RPMI7951 (cell line): ENCODE measurements at regions not wholly inside any gene's neighbourhood (a gene's known extent, or its start where the extent isn't known, plus 50 kb on each side); places are given as distances from the start of the nearest gene placed in this dataset.
A peak's percentile ranks its signal among the peaks of the same experiment; 100 is the strongest.

Experiments used
- DNase-seq: peaks from one replicate; pipeline ENCODE4 v3.0.0-alpha.2; 2012; ENCODE audit warnings: low read depth

- DNase-seq, result no peak
Observed at GRCh38 chr13:99892866-99893504, 78.6 kb downstream of the ZIC5 start.

- no peak for DNase-seq
Observed at GRCh38 chr13:99892196-99892613, 79.4 kb downstream of the ZIC5 start.

- peak; percentile 1 for DNase-seq
Observed at GRCh38 chr13:99886706-99887105, 84.9 kb downstream of the ZIC5 start.

GRCh38 chr13:99884913-99885312 lies 86.7 kb downstream of the ZIC5 start:
- DNase-seq, result no peak

- DNase-seq, result no peak
Observed at GRCh38 chr13:99883805-99884204, 87.8 kb downstream of the ZIC5 start.

- no peak for DNase-seq
Observed at GRCh38 chr13:99878921-99879610, 92.5 kb downstream of the ZIC5 start.

- no peak for DNase-seq
Observed at GRCh38 chr13:99876651-99877050, 94.9 kb downstream of the ZIC5 start.

GRCh38 chr13:99875391-99875790 lies 96.2 kb downstream of the ZIC5 start:
- DNase-seq, result no peak

- no peak for DNase-seq
Observed at GRCh38 chr13:99873832-99874430, 97.6 kb downstream of the ZIC5 start.

- no peak for DNase-seq
Observed at GRCh38 chr13:99873141-99873540, 98.4 kb downstream of the ZIC5 start.

- DNase-seq, result no peak
Observed at GRCh38 chr13:99871249-99871898, 100.2 kb downstream of the ZIC5 start.

- DNase-seq, result no peak
Observed at GRCh38 chr13:99870541-99870940, 101.0 kb downstream of the ZIC5 start.

- DNase-seq, result no peak
Observed at GRCh38 chr13:99869830-99870229, 101.7 kb downstream of the ZIC5 start.

GRCh38 chr13:99868767-99869166 lies 102.8 kb downstream of the ZIC5 start:
- no peak for DNase-seq

- no peak for DNase-seq
Observed at GRCh38 chr13:99867535-99868257, 103.9 kb downstream of the ZIC5 start.

GRCh38 chr13:99866781-99867180 lies 104.8 kb downstream of the ZIC5 start:
- DNase-seq, result no peak

- no peak for DNase-seq
Observed at GRCh38 chr13:99865420-99865930, 106.1 kb downstream of the ZIC5 start.

- DNase-seq, result no peak
Observed at GRCh38 chr13:99864627-99864990, 107.0 kb downstream of the ZIC5 start.

GRCh38 chr13:99863789-99864626 lies 107.6 kb downstream of the ZIC5 start:
- DNase-seq, result no peak

GRCh38 chr13:99862244-99862643 lies 109.3 kb downstream of the ZIC5 start:
- DNase-seq, result no peak

GRCh38 chr13:99861771-99862170 lies 109.8 kb downstream of the ZIC5 start:
- no peak for DNase-seq
